ENCODE measurements at regions not wholly inside any gene's neighbourhood (a gene's known extent, or its start where the extent isn't known, plus 50 kb on each side); places are given as distances from the start of the nearest gene placed in this dataset.

DNA sequence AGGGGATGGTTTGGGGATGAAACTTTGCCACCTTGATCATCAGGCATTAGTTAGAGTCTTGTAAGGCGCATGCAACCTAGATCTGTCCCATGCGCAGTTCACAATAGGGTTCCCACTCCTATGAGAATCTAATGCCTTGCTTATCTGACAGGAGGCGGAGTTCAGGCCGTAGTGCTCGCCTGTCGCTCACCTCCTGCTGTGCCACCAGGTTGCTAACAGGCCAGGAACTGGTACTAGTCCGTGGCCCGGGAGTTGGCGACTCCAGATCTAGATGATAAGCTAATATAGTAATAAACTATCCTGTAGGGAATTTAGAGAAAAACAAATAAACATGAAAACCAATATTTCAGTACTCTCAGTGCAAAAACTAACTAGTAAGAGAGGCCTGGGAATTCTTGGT, 155.4 kb upstream of the ANO5 start:
- Histone ChIP-seq H3K27ac (no peak overlapping the region), H3K36me3 (ENCODE audit: control insufficient read depth, insufficient read depth, low read length) (no peaks in the 10 kb centered on the region), H2AFZ (no peak overlapping the region), H3K4me2 (ENCODE audit: low read length) (no peak overlapping the region), H3K79me2 (no peaks in the 10 kb centered on the region), H3K9me3 (ENCODE audit: control insufficient read depth, low read length) (no peaks in the 10 kb centered on the region), H3K9ac (no peak overlapping the region), H3K4me3 (ENCODE audit: low read depth, low read length) (no peak overlapping the region), H3K4me1 (no peaks in the 10 kb centered on the region), H3K27me3 (ENCODE audit: control insufficient read depth, insufficient read depth, low read length) (no peaks in the 10 kb centered on the region)
- TF ChIP-seq, protein P1, sequence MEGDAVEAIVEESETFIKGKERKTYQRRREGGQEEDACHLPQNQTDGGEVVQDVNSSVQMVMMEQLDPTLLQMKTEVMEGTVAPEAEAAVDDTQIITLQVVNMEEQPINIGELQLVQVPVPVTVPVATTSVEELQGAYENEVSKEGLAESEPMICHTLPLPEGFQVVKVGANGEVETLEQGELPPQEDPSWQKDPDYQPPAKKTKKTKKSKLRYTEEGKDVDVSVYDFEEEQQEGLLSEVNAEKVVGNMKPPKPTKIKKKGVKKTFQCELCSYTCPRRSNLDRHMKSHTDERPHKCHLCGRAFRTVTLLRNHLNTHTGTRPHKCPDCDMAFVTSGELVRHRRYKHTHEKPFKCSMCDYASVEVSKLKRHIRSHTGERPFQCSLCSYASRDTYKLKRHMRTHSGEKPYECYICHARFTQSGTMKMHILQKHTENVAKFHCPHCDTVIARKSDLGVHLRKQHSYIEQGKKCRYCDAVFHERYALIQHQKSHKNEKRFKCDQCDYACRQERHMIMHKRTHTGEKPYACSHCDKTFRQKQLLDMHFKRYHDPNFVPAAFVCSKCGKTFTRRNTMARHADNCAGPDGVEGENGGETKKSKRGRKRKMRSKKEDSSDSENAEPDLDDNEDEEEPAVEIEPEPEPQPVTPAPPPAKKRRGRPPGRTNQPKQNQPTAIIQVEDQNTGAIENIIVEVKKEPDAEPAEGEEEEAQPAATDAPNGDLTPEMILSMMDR (IDR thresholded peaks at IDR 0.05), result no peak

DNA sequence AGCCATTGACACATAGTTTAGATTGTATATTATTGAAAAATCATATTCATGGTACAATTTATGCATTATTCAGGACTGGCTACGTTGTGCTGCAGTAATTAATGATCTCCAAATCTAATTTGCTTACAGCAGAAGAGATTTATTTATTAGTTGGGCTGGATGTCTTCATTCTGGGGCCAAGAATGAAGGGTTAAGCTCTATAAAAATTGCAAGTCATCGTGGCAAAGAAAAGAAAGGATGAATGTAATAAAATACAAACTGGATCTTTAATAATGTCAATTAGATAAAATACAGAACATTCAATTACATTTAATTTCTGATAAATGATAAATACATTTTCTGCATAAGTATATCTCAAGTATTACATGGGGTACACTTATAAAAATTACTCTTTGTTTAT, 151.8 kb upstream of the ANO5 start:
- Histone ChIP-seq H3K27ac (no peak overlapping the region), H3K79me2 (no peaks in the 10 kb centered on the region), H2AFZ (no peak overlapping the region), H3K27me3 (ENCODE audit: control insufficient read depth, insufficient read depth, low read length) (no peaks in the 10 kb centered on the region), H3K9ac (no peak overlapping the region), H3K4me2 (ENCODE audit: low read length) (no peak overlapping the region), H3K36me3 (ENCODE audit: control insufficient read depth, insufficient read depth, low read length) (no peaks in the 10 kb centered on the region), H3K9me3 (ENCODE audit: control insufficient read depth, low read length) (no peaks in the 10 kb centered on the region), H3K4me3 (ENCODE audit: low read depth, low read length) (no peak overlapping the region), H3K4me1 (no peaks in the 10 kb centered on the region)
- TF ChIP-seq, protein P1 (IDR thresholded peaks at IDR 0.05), result no peak

DNA sequence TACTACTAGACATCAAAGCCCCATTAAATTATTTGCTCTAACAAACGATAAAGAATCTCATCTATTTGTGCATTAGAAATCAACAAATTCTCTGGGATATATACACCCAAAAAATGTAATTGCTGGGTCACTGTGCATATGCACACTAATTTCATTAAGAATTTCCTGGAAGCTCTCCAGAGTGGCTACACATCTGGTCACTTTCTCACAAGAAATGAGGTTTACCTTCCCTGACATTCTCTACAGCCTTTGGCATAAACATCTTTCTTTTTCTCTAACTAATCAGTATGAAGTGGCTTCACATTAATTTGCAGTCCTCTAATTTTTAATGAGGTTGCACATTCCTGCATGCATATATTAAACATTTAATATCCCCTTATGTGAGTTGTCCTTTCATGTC, 150.8 kb upstream of the ANO5 start:
- Histone ChIP-seq H3K79me2 (no peaks in the 10 kb centered on the region), H3K4me2 (ENCODE audit: low read length) (no peak overlapping the region), H3K27me3 (ENCODE audit: control insufficient read depth, insufficient read depth, low read length) (no peaks in the 10 kb centered on the region), H3K4me1 (no peaks in the 10 kb centered on the region), H3K36me3 (ENCODE audit: control insufficient read depth, insufficient read depth, low read length) (no peaks in the 10 kb centered on the region), H3K27ac (no peak overlapping the region), H3K4me3 (ENCODE audit: low read depth, low read length) (no peak overlapping the region), H3K9ac (no peak overlapping the region), H2AFZ (no peak overlapping the region), H3K9me3 (ENCODE audit: control insufficient read depth, low read length) (no peaks in the 10 kb centered on the region)
- TF ChIP-seq, protein P1 (IDR thresholded peaks at IDR 0.05), result no peak

DNA sequence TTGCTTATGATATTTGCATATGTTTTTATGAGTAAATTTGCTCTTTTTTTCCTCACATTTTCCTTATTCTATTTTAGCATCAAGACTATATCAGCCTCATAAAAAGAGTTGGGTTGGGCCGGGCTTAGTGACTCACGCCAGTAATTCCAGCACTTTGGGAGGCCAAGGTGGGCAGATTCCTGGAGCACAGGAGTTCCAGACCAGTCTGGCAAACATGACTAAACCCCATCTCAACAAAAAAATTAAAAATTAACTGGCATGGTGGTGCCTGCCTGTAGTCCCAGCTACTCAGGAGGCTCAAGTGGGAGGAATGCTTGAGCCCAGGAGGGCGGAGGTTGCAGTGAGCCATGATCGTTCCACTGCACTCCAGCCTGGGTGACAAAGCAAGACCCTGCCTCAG, 148.8 kb upstream of the ANO5 start:
- Histone ChIP-seq H3K27ac (no peak overlapping the region), H3K79me2 (no peaks in the 10 kb centered on the region), H3K4me3 (ENCODE audit: low read depth, low read length) (no peak overlapping the region)

DNA sequence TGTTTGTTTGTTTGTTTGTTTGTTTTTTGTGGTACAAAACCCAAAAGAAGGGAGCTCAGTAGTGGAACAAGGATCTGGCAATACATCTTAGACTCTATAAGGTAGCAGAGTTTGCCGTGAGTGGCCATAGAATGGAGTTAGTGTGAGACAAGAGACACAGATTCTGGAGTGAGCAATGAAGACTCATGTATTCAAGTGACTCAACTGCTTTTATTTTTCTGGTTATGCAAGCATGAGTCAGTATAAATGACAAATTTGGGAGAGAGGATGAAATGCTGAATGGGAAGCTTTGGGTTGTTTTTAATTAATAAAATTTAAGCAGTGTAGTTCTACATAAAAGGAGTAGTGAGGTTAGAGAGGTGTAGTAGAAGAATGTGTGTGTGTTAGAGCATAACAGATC, 143.6 kb upstream of the ANO5 start:
- H3K27ac ChIP-seq, result no peak overlapping the region
- no peaks in the 10 kb centered on the region for H3K36me3 ChIP-seq (ENCODE audit: control insufficient read depth, insufficient read depth, low read length)
- no peak overlapping the region for H2AFZ ChIP-seq
- H3K27me3 ChIP-seq (ENCODE audit: control insufficient read depth, insufficient read depth, low read length), result no peaks in the 10 kb centered on the region
- H3K9ac ChIP-seq, result no peak overlapping the region
- H3K4me1 ChIP-seq, result no peaks in the 10 kb centered on the region
- TF ChIP-seq, protein P1 (IDR thresholded peaks at IDR 0.05), result no peak
- H3K9me3 ChIP-seq (ENCODE audit: control insufficient read depth, low read length), result no peaks in the 10 kb centered on the region
- no peak overlapping the region for H3K4me3 ChIP-seq (ENCODE audit: low read depth, low read length)
- no peaks in the 10 kb centered on the region for H3K79me2 ChIP-seq
- no peak overlapping the region for H3K4me2 ChIP-seq (ENCODE audit: low read length)

More for the DNA sequence above, 148.8 kb upstream of the ANO5 start:
- TF ChIP-seq, protein P1 (IDR thresholded peaks at IDR 0.05), result no peak
- Histone ChIP-seq H3K4me2 (ENCODE audit: low read length) (no peak overlapping the region), H2AFZ (no peak overlapping the region), H3K9ac (no peak overlapping the region), H3K27me3 (ENCODE audit: control insufficient read depth, insufficient read depth, low read length) (no peaks in the 10 kb centered on the region), H3K4me1 (no peaks in the 10 kb centered on the region), H3K9me3 (ENCODE audit: control insufficient read depth, low read length) (no peaks in the 10 kb centered on the region), H3K36me3 (ENCODE audit: control insufficient read depth, insufficient read depth, low read length) (no peaks in the 10 kb centered on the region)
